ENCODE measurements at regions not wholly inside any gene's neighbourhood (a gene's known extent, or its start where the extent isn't known, plus 50 kb on each side); places are given as distances from the start of the nearest gene placed in this dataset.
A peak's percentile ranks its signal among the peaks of the same experiment; 100 is the strongest.
"Not testable (repeated sequence)": the region's sequence is repeated elsewhere in the genome, so short reads cannot be mapped to it uniquely, and the experiment has no call there.

GRCh38 chr1:79151006-79151796, 144.7 kb upstream of the ADGRL4 start:
- TF ChIP-seq CTCF (IDR thresholded peaks at IDR 0.05) = no peak
- 68 to 75% methylated on average over 6 of the region's 6 CpGs for WGBS, 2 donors
- Histone ChIP-seq H3K27me3 (no peaks in the 10 kb centered on the region), H3K4me1 (peaks cover 0 to 4% (median 0%) of the 10 kb centered on the region in 9 donors), H3K27ac (no peak overlapping the region), H3K36me3 (no peaks in the 10 kb centered on the region), H3K9me3 (no peaks in the 10 kb centered on the region), H3K4me3 (no peak overlapping the region)
- DNase-seq (no peak), ATAC-seq (no peak)
- intact Hi-C loops (cut with DNase I) = no loop called here

GRCh38 chr1:79150576-79150975, 144.0 kb upstream of the ADGRL4 start:
- peaks cover 0 to 4% (median 0%) of the 10 kb centered on the region in 9 donors for H3K4me1 ChIP-seq
- intact Hi-C loops (cut with DNase I) = no loop called here
- TF ChIP-seq CTCF (IDR thresholded peaks at IDR 0.05) = no peak
- WGBS, 2 donors = 55 to 74% methylated on average over 1 of the region's 1 CpG
- no peak overlapping the region for H3K27ac ChIP-seq
- no peaks in the 10 kb centered on the region for H3K36me3 ChIP-seq
- no peaks in the 10 kb centered on the region for H3K9me3 ChIP-seq
- ATAC-seq (no peak), DNase-seq (no peak)
- no peaks in the 10 kb centered on the region for H3K27me3 ChIP-seq
- no peak overlapping the region for H3K4me3 ChIP-seq

- DNase-seq; H3K4me1 ChIP-seq; H3K27me3 ChIP-seq; H3K9me3 ChIP-seq; H3K36me3 ChIP-seq; ATAC-seq; intact Hi-C loops (cut with DNase I); H3K4me3 ChIP-seq; H3K27ac ChIP-seq: not testable (repeated sequence)
- WGBS, 2 donors = 76 to 80% methylated on average over 4 of the region's 4 CpGs
Measured at GRCh38 chr1:79138227-79138626, 131.7 kb upstream of the ADGRL4 start.

GRCh38 chr1:79133774-79134364, 127.3 kb upstream of the ADGRL4 start:
- Histone ChIP-seq H3K27ac (no peak overlapping the region), H3K4me1 (no peaks in the 10 kb centered on the region), H3K4me3 (no peak overlapping the region), H3K27me3 (no peaks in the 10 kb centered on the region), H3K9me3 (peaks cover 0 to 10% (median 0%) of the 10 kb centered on the region in 11 donors), H3K36me3 (no peaks in the 10 kb centered on the region)
- ATAC-seq (no peak), DNase-seq (peak in 1 of 2 donors; percentile 9)
- 88% methylated on average over 8 of the region's 8 CpGs for WGBS, 2 donors
- intact Hi-C loops (cut with DNase I) = no loop called here
- TF ChIP-seq CTCF (IDR thresholded peaks at IDR 0.05) = no peak

- intact Hi-C loops (cut with DNase I) = no loop called here
- Histone ChIP-seq H3K9me3 (no peaks in the 10 kb centered on the region), H3K27ac (no peak overlapping the region), H3K36me3 (no peaks in the 10 kb centered on the region), H3K27me3 (no peaks in the 10 kb centered on the region), H3K4me3 (no peak overlapping the region), H3K4me1 (no peaks in the 10 kb centered on the region)
- TF ChIP-seq CTCF (IDR thresholded peaks at IDR 0.05) = no peak
- DNase-seq (no peak), ATAC-seq (no peak)
- 58 to 62% methylated on average over 3 of the region's 3 CpGs for WGBS, 2 donors
Measured at GRCh38 chr1:79131626-79132025, 125.1 kb upstream of the ADGRL4 start.
